SK-N-SH (cell line): ENCODE measurements at regions not wholly inside any gene's neighbourhood (a gene's known extent, or its start where the extent isn't known, plus 50 kb on each side); places are given as distances from the start of the nearest gene placed in this dataset.
"Not testable (repeated sequence)": the region's sequence is repeated elsewhere in the genome, so short reads cannot be mapped to it uniquely, and the experiment has no call there.

ENCODE experiments used
- CHD2 ChIP-seq: fragments of 150-350 bp; IDR thresholded peaks from 2 replicates; pipeline ENCODE4 v1.6.1; 2018; ENCODE audit warnings: low read length; ENCODE audit not compliant: partially characterized antibody
- CTCF ChIP-seq: fragments of 200-600 bp; sonication (generic); IDR thresholded peaks from 2 replicates; pipeline ENCODE4 v1.6.1; 2017; ENCODE audit warnings: antibody characterized with exemption, mild to moderate bottlenecking, moderate library complexity
- ELF1 ChIP-seq: IDR thresholded peaks from 2 replicates; pipeline ENCODE4 v1.4.0; 2012
- EZH2phosphoT487 ChIP-seq: fragments of 200-600 bp; sonication (generic); IDR thresholded peaks from 2 replicates; pipeline ENCODE4 v1.6.1; 2017; ENCODE audit warnings: low read depth, mixed run types, mild to moderate bottlenecking, antibody characterized with exemption, moderate library complexity, borderline replicate concordance
- FOXJ3 ChIP-seq: sonication (generic); formaldehyde crosslinking; IDR thresholded peaks from 2 replicates; pipeline ENCODE4 v1.5.1; 2020; ENCODE audit warnings: mild to moderate bottlenecking, missing genetic modification reagents
- FOXM1 ChIP-seq: IDR thresholded peaks from 2 replicates; pipeline ENCODE4 v1.4.0; 2012; ENCODE audit warnings: low read depth, mild to moderate bottlenecking
- TAF1 ChIP-seq: IDR thresholded peaks from 2 replicates; pipeline ENCODE4 v1.6.1; 2012; ENCODE audit warnings: low read depth, mild to moderate bottlenecking, low read length, moderate library complexity, borderline replicate concordance
- YY1 ChIP-seq: IDR thresholded peaks from 2 replicates; pipeline ENCODE4 v1.4.0; 2012; ENCODE audit warnings: low read depth, mild to moderate bottlenecking

- TF ChIP-seq EZH2phosphoT487; CTCF; YY1; FOXM1; FOXJ3 (CRISPR knock-in tag); TAF1; CHD2; ELF1: not testable (repeated sequence)
Observed at GRCh38 chr10:71903636-71904250, 52.7 kb upstream of the PSAP start.
